ENCODE measurements at regions not wholly inside any gene's neighbourhood (a gene's known extent, or its start where the extent isn't known, plus 50 kb on each side); places are given as distances from the start of the nearest gene placed in this dataset.

DNA sequence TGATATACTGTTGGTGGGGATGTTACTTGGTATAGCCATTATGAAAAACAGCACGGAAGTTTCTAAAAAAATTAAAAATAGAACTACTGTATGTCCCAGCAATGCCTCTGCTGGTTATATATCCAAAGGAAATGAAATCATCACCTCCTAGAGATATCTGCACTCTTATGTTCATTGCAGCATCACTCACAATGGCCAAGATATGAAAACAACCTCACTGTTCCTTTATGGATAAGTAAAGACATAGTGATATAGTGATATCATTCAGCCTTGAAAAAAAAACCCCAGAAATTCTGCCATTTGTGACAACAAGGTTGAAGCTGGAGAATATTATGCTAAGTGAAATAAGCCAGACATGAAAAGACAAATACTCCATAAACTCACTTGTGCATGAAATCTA is 543.8 kb upstream of the SLIT2 start:
- DNase-seq (ENCODE audit: low spot score), result no peak

DNA sequence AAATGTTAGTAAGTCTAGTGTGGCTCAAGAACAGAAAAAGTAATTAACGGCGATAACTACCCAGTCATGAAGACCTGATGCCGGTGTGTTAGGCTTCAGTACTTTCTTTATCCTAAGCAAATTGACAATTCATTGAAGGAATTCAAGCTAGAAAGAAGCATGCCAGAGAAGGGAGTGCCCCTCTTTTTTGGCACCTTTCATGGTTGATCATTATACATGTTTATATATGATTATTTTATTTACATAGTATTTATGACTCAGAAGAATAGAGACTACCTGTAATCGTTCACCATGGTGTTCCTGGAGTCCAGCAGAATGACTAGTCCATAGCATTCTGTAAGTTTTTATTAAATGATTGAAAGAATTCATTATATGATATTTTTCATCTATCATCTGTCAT is 548.3 kb upstream of the SLIT2 start:
- no peak for DNase-seq (ENCODE audit: low spot score)

DNA sequence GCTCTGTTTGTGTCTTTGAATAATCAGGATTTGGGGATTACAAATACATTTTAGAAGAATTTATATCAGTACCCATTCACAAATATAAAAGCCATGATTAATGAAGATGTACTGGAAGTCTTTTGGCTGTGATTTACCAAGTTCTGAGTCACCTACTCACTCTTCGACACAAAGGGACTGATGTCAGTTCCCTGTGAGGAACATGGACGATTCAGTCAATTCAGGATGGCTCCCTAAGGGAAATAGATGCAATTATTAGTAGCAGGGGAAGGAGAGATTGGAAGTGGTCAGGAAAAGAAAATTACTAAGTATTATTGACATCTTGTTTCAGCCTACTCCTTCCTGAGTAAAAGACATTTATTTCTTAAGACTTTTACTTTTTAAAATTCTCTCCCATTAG is 550.7 kb upstream of the SLIT2 start:
- DNase-seq (ENCODE audit: low spot score), result no peak

DNA sequence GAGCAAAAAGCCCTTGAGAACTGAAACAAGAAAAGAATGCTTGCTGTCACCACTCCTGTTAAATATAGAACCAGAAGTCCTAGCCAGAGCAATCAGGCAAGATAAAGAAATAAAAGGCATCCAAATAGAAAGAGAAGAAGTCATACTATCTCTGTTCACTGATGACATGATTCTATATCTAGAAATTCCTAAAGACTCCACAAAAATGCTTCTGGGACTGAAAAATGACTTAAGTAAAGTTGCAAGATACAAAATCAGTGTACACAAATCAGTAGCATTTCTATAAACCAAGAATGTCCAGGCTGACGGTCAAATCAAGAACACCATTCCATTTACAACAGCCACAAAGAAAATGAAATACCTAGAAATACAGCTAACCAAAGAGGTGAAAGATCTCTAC is 552.7 kb upstream of the SLIT2 start:
- no peak for DNase-seq (ENCODE audit: low spot score)

DNA sequence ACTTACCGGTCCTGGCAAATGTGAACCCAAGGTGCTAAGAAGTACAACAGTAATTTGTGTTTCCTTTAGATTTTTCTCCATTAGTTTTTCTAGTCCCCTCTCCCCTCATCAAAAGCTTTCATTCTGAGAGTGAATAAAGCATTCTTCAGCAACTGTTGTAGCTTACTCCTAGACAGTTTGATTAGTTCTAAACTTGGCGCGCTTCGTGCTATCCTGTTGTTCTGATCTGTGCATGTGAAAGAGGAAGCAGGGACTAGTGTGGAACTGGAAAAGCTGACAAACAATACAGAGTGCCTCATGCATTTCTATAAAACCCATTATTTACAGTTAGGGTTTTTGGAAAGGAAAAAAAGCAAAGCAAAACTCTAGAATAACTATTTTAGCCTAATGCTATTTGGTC is 556.9 kb upstream of the SLIT2 start:
- no peak for DNase-seq (ENCODE audit: low spot score)

DNA sequence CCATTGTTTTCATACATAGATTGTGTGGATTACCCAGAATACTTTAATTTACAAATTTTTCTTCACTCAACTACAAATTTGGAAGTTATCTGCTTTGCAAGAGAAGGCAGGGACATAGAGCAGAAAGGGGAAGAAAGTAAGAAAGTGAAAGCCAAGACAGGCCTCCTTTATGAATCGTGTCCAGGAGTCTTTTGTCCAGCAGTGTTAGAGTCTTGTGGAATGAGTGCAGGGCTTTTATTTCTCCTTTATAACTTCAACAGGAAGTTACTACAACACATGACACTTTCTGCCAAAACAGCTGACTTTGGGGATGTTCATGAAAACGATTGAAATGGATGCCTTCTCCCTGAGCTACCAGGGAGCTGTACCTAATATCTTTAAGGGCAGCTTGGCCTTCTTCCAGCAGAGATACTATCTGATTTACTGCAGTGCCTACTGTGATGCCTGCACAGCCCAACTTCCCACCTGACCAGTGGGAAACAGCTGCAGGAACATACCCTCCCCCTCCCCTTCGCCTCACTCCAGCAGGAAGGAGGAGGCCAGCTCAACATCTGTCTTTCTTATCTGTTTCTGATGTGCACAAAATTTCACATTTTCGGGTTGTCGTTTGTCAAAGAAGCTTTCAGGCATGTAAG is 557.7 kb upstream of the SLIT2 start:
- DNase-seq (ENCODE audit: low spot score), result no peak

DNA sequence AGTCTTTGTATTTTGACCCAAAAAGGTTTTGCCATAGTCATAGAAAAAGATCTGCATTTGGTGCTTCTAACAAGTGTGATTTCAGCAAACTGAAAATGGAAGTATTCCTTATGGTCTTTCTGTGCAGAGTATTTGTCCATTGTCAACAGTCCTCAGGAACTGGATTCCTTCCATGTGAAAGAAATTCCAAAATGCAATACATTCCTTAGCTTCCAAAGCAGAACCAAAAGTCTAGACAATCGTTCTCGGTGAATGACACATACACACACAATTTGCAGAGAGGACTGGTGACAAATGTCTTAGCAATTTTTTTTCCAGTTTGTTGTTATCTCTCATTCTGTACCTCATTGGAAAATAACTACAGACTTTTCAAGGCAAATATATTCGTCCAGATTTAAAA is 562.2 kb upstream of the SLIT2 start:
- DNase-seq (ENCODE audit: low spot score), result no peak

DNA sequence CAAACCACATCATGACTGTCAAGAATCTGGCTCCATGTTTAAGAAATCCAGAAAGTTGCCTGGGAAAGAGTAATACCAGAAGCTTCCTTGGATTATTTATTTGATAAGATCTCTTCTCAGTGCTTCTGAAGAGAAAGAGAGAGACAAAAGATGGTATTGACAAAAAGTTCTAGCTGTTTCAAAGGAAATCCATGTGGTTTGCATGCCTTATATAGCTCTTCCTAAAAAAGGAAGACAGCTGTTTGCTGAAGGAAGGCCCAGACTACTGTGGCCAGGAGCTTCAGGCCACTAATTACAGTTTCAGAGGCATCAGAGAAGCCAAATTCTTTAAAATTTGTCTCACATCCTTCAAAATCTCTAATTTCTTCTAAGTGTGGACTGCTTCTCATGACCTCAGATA is 565.2 kb upstream of the SLIT2 start:
- no peak for DNase-seq (ENCODE audit: low spot score)

DNA sequence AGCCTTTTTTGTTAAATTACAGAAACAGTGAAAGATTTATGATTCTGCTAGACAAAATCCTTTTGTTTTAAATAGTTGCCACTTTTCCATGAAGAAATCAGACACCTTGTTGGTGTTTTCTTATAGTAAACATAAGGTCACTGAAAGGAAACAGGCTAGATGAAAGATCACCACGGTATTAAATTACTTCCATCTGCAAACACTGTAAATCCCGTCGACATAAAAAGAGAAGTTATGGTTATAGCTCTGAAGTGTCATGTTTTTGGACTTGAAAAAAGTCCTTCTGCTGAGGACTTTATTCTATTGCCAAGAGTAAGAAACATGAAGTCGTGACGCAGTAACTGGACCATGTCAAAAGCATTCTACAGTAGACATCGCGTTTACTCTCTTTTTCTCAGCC is 567.6 kb upstream of the SLIT2 start:
- DNase-seq (ENCODE audit: low spot score), result no peak

DNA sequence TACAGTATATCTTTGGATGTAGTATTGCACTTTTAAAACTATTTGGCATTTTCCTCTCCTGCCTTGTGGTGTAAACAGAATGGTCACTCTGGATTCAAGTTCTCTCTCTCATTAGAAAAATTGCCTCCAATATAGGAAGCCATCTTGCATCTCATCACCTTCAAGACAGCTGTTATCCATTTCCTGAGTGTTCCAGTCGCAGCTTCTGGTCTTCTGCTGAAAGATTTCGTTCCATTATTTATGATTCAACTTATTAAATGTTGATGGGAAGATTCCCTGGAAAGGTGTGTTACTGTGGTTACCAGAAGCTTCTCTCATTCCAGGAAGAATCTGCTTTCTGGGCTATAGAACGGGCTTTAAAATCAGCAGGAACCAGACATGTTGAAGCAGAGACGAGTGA is 568.3 kb upstream of the SLIT2 start:
- no peak for DNase-seq (ENCODE audit: low spot score)

DNA sequence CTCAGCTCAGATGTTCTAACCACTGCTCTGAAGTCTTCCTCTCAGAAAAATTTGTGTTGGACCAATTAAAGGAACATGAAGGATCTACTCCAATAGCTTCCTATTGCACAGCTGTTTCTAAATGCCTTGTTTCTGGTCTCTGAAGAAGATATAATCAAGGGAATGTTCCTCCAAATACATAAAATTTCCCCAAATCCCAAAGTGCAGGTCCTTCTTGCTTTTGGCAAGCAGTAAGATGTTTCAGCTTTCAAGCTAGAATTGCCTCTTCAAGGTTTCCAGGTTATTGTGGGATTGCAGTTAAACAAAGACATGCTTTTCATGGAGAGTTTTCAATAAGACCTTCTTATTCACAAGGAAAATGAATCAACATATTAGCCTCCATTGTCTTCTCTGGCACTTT is 574.5 kb upstream of the SLIT2 start:
- DNase-seq (ENCODE audit: low spot score), result no peak

DNA sequence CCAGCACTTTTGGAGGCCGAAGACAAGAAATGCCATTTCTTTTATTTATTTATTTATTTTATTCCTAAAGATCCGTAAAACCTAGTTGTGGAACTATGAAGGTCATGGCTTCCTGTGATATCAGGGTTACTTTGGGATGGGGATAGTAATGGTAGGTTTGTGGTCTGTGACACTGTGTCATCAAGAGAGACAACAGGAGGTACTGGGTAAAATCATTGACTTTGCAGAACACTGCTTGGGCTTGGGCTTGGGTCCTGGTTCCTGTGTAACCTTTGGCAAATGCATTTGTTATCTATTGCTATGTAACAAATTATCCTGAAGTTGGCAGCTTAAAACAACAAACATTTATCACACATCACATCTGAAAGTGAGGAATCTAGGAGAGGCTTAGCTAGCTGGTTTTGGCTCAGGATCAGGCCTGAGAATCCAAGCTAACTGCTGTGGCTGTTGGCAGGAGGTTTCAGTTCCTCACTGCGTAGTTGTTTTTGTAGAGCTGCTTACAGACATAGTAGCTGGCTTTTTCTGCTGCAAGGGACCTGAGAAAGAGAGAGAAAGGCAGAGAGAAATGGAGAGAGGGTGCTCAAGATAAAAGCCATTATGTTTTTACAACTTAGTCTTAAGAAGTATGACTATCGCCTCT is 576.4 kb upstream of the SLIT2 start:
- DNase-seq (ENCODE audit: low spot score), result no peak

DNA sequence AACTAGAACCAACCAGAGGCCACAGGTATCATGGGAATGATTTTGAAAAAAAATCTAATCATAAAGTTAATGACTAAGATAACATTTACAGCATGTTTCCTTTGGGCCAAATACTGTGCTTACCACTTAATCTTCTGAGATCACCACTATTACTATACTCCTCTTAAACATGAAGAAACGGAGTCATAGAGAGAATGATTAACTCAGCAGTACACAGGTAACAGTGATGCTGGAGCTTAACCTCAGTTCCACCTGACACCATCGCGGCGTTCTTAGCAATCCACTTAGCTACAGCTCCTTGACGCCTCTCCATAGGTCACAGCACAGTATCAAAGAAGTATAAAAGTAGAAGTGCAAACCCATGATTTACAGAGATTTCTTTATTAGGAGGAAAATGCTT is 592.6 kb upstream of the SLIT2 start:
- no peak for DNase-seq (ENCODE audit: low spot score)

DNA sequence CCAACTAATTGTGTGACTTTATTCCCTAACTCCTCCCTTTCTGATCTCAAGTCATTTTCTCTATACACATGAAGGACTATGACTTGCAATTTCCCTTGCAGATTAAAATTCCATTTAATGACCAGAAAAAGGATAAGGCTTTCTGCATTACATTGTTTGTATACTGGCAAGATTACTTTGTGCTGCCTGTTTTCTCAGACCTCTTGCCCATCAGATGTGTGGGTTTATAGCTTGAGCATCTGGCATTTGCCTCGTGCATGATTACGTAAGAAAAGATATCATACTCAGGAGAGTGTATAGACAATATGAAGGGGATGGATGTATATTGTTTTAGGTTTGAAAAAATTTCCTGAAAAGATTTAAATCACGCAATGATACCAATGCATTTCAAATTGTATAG is 593.8 kb upstream of the SLIT2 start:
- DNase-seq (ENCODE audit: low spot score), result no peak

DNA sequence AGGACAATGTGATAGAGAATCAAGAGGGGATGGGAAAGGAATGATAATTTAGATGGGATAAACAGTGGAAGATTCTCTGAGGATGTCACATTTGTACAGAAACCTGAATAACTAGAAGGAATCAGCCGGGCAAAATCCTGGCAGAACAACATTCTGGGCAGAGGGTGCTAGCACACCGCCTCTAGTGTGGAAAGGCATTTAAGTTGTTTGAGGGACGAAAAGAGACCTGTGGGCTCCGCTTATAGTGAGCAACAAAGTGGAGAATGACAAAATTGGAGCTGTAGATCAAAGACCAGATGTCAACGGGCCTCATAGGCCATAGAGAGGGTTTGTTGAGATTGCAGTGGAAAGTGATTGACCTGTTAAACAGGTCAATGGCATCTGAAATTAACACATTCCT is 596.0 kb upstream of the SLIT2 start:
- DNase-seq (ENCODE audit: low spot score), result no peak

DNA sequence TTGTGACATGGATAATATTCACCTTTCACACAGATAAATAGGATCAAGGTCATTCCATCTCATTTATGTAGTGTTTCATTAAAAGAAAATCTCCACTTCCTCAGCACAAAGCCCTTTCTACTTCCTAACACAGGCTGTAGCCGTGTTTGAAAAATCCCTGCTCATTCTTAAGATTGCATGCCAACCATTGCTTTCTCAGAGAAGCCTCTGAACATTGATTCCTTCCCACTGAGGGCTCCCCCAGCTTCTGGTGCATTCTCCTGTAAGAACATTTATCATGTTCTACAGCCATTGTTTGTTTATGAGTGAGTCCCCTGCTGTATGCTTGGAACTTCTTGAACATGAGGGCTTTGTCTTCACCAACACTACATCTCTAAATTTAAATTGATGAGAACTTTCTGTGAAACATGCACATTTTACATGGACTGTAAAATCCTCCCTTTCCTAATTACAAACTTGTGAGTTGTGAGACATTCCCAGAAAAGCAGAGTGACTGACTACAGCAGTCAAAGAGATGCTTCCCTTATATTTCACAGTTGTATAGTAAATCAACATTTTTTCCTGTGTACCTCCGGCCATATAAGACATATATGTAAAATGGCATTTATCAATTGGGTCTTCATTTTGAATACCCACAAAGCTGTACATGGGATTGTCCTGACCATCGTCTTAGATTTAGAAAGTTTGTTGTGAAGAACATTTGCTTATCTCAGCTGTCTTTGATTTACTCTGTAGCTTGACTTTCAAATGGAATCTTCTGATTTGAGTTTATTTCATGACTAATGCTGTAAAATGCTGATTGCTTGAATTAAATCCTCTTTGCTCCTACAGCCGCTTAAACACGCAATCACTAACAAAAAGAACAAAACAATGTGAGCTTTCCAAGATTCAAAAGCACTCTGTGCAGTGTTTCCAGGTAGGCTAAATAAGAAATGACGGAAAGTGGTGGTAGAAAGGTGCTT is 600.5 kb upstream of the SLIT2 start:
- no peak for DNase-seq (ENCODE audit: low spot score)

DNA sequence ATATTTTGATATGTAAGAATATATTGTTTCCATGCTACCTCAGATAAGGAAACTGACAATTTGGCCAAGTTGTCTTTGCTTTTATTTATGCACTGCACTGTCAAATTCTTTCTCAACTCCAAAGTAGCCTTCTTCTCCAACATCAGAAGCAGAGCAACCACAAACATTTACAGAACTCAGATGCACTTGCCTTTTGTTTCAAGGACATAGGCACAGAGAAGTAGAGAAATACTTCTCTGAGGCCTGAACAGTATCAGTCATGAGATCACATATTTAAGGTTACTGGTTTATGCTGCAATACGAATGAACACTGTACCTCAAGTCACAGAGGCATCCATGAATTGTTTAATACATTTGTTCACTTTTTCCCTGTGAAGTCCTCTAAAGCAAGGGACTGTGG is 606.1 kb upstream of the SLIT2 start:
- no peak for DNase-seq (ENCODE audit: low spot score)

DNA sequence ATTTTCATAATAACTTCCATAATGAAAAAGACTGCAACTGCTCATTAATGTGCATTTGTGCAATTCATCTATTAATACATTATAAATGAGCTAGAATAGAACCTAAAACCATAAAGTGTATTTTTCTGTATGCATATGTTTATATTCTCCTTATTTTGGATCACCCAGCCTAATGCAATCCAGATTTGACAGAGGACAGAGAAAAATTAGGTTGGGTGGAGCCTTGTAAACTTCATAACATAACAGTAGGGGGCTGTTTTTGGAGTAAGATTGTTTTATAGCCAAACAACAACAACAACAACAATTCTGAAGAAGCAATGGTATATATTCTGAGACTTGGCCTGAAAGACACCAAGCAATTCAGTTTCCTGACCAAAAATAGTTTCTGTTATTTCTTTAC is 615.3 kb upstream of the SLIT2 start:
- no peak for DNase-seq (ENCODE audit: low spot score)

DNA sequence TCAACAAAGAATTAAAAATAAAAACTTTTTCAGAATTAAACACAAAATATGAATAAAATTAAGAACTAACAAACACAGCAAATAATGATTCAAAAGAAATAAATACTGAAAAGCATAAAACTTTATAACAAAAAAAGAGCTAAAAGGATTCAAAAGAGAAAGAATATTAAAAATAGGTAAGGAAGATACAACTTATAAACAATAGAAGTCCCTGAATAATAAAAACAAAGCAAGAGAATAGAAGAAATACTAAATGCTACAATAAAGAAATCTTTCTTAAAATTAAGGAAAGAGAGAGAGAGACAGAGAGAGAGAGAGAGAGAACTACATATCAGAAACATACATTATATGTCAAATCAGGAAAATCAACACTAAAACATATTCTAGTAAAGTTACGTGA is 619.9 kb upstream of the SLIT2 start:
- no peak for DNase-seq (ENCODE audit: low spot score)

DNA sequence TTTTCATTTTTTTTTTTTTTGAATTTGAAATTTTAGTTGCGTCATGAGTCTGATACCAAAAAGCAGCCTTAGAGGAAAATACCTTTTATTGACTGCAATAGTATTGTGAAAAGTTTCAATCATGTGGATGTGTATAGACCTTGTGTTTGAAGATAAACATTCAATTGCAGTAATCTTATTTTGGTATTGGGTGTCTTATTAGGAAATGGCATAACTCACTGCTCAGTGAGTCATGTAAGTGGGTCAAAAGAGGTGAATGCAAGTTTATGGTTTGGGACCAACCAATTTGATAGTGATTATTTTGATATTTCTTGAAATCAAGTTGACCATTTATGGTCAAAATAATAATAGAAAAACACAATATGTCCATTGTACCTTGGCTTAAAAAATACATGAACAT is 627.8 kb upstream of the SLIT2 start:
- no peak for DNase-seq (ENCODE audit: low spot score)

DNA sequence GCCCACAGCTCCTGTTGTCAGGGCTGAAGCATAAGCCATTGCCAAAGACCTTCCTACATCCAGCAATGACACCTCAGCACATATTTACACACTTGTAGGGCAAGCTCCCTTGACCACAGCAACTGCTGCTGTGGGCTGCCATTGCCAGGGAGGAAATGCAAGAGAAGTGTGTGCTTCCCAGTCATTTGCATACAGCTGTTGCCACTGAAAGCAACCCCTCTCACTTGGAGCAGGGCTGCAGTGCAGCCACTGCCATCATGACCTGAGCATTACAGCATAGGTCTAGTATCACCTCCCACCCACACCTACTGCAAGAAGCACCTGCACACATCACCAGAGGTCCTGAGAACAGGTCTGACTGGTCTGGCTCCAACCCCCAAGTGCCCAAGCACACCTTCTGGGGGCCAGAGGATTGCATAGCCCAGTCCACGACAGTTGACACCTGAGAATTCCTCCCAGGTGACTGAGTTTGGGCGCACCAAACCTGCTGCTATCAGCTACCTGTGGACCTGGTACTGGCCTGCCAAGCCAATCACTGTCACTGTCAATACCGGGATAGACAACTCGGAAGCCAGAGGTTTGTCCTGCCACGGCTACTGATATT is 636.5 kb upstream of the SLIT2 start:
- DNase-seq (ENCODE audit: low spot score), result no peak

DNA sequence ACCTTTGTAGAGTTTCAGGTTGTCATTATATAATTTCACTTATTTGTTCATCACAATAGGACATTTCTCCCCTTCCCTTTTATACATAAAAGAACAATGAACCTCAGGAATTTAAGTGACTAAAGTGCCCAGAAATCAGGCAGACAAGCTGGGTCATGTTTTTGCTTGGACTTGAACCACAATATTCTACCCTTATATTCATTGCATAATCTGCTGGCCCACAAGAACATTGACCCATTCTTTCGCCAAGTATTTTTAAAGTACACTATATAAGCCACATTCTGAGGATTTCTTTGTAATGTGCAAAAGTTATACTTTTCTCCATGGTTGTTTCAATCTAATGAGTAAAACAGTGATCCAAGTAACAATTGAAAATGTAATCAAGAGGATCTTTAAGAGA is 637.5 kb upstream of the SLIT2 start:
- no peak for DNase-seq (ENCODE audit: low spot score)

DNA sequence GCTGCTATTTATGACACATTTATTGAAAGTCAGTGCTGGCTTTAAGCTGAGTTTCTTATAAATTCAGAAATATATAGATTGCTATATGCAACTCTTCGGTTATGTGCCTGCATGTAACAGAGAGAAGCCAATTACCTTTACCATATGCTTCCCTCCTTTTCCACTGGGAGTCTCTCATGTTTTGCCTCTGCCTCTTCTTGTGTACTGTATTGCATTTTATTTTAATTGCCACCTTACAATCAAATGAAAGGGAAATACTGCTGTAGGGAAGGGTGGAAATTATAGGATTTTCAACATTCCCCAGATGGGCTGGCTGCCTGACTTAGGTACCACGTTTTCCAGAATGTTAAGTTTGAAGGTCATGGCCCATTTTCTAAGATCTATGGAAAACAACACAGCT is 655.4 kb upstream of the SLIT2 start:
- DNase-seq (ENCODE audit: low spot score), result peak; percentile 0
